SJCRH30 (cell line): ENCODE measurements at regions not wholly inside any gene's neighbourhood (a gene's known extent, or its start where the extent isn't known, plus 50 kb on each side); places are given as distances from the start of the nearest gene placed in this dataset.
"Not testable (repeated sequence)": the region's sequence is repeated elsewhere in the genome, so short reads cannot be mapped to it uniquely, and the experiment has no call there.

Experiments
- DNase-seq, 2 experiments: peaks; one replicate each; pipeline ENCODE4 v3.0.0-alpha.2; 2015 to 2020
- H3K27ac ChIP-seq: fragments of 250-450 bp; sonication (Bioruptor Pico); 2 replicates; pipeline ENCODE4 v1.5.1; 2020; ENCODE audit warnings: mild to moderate bottlenecking, moderate library complexity
- H3K27me3 ChIP-seq: fragments of 250-450 bp; sonication (Bioruptor Pico); 2 replicates; pipeline ENCODE4 v1.5.1; 2020; ENCODE audit warnings: mild to moderate bottlenecking, moderate library complexity
- H3K36me3 ChIP-seq: fragments of 250-450 bp; sonication (Bioruptor Pico); 2 replicates; pipeline ENCODE4 v1.5.1; 2020; ENCODE audit warnings: mild to moderate bottlenecking, moderate library complexity
- H3K4me1 ChIP-seq: fragments of 250-450 bp; sonication (Bioruptor Pico); 2 replicates; pipeline ENCODE4 v1.5.1; 2020; ENCODE audit warnings: mild to moderate bottlenecking, moderate library complexity
- H3K4me3 ChIP-seq: fragments of 250-450 bp; sonication (Bioruptor Pico); 2 replicates; pipeline ENCODE4 v1.5.1; 2020; ENCODE audit warnings: mild to moderate bottlenecking, moderate library complexity
- H3K9me3 ChIP-seq: fragments of 250-450 bp; sonication (Bioruptor Pico); replicated peaks from 2 replicates; pipeline ENCODE4 v1.5.1; 2020; ENCODE audit warnings: mild to moderate bottlenecking, moderate library complexity

DNA sequence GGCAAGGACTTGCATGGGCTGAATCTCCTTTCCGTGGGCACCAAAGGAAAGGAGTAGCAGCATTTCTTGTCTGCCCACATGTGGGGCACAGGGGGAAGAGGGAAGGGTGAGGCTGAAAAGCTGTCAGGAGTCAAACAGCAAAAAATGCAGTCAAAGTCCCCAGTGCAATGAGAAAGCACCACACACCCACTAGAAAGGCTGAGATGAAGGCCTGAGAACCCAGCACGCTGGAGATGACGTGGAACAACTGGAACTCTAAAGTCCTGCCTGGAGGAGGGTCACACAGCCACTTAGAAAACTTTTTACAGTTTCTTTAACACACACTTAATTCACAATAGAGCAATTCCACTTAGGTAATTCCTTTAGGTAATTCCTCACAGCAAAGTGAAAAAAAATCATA is 94.6 kb upstream of the IGFBPL1 start:
- no peaks in the 10 kb centered on the region for H3K27me3 ChIP-seq
- no peaks in the 10 kb centered on the region for H3K36me3 ChIP-seq
- no peak for DNase-seq
- H3K27ac ChIP-seq = no peak overlapping the region
- no peaks in the 10 kb centered on the region for H3K4me1 ChIP-seq
- no peaks in the 10 kb centered on the region for H3K9me3 ChIP-seq
- no peak overlapping the region for H3K4me3 ChIP-seq

DNA sequence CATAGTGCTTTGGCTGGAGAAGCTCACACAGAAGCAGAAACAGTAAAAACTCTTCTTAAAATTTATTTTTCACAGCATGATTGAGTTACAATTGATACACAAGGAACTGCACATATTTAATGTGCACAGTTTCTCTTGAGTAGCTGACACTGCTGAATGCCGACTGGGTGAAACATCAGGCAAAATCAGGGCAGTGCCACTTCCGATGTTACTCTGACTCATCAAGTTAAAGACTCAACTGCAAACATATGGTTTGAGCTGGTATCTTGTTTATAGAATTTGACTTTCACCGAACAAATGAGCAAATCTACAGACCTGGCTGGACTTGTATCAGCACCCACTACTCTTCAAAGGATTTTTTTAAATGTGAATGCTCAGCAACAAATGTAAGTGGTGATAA is 92.0 kb upstream of the IGFBPL1 start:
- not testable (repeated sequence) for H3K27ac ChIP-seq, H3K9me3 ChIP-seq, H3K27me3 ChIP-seq, DNase-seq, H3K36me3 ChIP-seq, H3K4me1 ChIP-seq, H3K4me3 ChIP-seq

DNA sequence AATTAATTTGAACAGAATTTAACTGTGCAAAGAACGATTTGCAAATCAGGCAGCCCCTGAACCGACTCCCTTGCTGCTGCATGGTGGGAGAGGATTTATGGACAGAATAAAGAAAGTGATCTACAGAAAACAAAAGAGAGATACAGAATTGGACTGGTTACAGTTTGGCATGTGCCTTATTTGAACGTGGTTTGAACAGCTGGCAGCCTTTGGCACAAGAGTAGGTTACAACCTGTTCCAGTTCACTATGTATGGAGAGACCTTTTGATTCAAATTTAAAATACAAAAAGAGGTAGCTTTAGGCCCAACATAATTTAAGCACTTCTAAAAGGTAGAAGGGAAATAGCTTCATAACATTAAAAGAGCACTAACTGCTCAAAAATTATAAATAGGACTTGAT is 90.8 kb upstream of the IGFBPL1 start:
- H3K4me1 ChIP-seq, H3K36me3 ChIP-seq: not testable (repeated sequence)

DNA sequence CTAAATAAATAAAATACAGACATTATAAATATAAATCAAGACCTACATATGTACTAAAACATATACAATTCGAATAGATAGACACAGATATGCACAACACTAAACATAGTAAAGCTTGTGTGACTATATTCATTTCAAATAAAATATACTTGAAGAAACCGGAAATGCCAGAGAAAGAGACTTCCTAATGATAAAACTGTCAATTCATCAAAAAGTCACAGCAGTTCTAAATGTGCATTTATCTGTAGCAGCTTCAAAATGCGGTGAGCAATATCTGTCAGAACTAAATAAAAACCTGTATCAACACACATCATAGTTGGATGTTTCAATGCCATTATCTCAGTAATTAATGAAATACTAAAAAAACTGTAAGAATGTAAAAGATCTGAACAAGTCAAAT is 86.1 kb upstream of the IGFBPL1 start:
- H3K27me3 ChIP-seq, H3K4me1 ChIP-seq, H3K36me3 ChIP-seq, H3K4me3 ChIP-seq, H3K9me3 ChIP-seq, DNase-seq, H3K27ac ChIP-seq: not testable (repeated sequence)

More for the DNA sequence above, 90.8 kb upstream of the IGFBPL1 start:
- H3K9me3 ChIP-seq, DNase-seq, H3K27me3 ChIP-seq, H3K27ac ChIP-seq, H3K4me3 ChIP-seq: not testable (repeated sequence)

DNA sequence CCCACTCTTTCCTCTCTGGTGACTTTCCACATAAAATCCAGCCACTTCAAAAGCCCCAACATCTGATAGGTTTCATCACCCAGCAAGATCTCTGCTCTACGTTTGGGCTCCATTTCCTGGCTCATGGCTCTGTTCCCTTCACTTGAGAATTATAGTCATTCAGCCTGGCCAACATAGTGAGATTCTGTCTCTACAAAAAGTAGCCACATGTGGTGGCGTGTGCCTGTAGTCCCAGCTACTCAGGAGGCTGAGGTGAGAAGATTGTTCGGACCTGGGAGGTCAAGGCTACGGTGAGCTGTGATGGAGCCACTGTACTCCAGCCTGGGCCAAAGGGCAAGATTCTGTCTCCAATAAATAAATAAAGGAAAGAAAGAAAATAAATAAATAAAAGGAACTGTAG is 83.3 kb upstream of the IGFBPL1 start:
- no peaks in the 10 kb centered on the region for H3K36me3 ChIP-seq
- no peaks in the 10 kb centered on the region for H3K27me3 ChIP-seq
- H3K4me3 ChIP-seq = no peak overlapping the region
- DNase-seq = no peak
- no peak overlapping the region for H3K27ac ChIP-seq
- H3K4me1 ChIP-seq = no peaks in the 10 kb centered on the region
- no peaks in the 10 kb centered on the region for H3K9me3 ChIP-seq

DNA sequence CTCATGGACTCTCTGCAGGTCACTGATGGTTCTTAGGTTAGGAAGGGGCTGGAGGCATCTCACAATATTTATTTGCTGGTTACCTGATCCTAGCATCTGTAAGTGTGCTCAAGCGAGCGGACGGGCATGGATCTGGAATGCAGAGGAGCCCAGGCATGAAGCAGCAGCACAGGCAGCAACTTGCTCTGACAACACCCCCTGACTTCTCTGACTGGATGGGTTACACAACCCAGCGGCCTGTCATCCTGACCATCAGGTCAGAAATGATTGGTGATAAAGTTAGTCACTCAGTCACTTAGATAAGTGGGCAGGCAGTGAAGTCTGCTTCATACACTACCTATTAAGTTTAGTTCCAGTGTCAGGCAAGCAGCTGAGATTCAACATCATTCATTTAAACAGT is 75.9 kb upstream of the IGFBPL1 start:
- H3K4me3 ChIP-seq, H3K9me3 ChIP-seq, H3K36me3 ChIP-seq, DNase-seq, H3K4me1 ChIP-seq, H3K27me3 ChIP-seq, H3K27ac ChIP-seq: not testable (repeated sequence)

DNA sequence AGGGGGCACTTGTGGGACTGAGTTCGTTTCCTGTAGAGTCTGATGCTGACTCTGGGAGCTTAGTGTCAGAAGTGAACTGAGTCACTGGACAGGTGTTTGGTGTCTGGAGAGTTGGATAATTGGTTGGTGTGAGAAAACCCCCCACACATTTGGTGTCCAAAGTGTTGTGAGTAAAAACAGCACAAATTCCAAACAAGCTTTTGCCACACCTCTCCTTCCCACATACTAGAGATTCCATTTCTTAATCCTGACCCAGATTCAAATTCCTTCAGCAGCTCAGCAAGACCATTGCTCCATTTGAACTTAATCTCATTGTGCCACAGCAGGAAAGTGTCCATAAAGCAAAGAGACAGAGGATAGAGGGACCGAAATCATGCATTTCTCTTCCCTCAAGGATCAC is 74.3 kb upstream of the IGFBPL1 start:
- H3K4me3 ChIP-seq, H3K36me3 ChIP-seq, H3K27ac ChIP-seq, H3K27me3 ChIP-seq, DNase-seq, H3K4me1 ChIP-seq, H3K9me3 ChIP-seq: not testable (repeated sequence)

DNA sequence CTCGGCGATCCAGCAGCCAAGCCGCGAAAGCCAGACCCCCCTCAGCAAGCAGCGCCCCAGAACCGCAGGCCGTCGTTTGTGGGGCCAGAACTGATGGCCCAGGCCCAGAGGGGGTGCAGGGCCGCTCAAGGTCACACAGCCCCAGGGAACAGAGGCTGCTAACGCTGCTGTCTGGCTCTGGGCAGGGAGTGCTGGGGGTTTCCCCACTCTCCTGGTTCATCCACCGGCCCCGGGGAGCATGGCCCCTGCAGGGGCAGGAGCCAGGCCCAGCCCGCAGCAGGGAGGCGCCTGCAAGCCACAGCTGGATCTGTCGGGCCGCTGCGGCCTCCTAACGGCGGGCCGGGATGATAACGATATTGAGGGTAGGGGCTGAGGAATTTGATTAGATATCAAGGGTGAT is 64.8 kb upstream of the IGFBPL1 start:
- Histone ChIP-seq H3K9me3 (no peaks in the 10 kb centered on the region), H3K4me1 (no peaks in the 10 kb centered on the region), H3K27me3 (no peaks in the 10 kb centered on the region), H3K36me3 (no peaks in the 10 kb centered on the region), H3K4me3 (no peak overlapping the region), H3K27ac (no peak overlapping the region)
- DNase-seq = no peak

DNA sequence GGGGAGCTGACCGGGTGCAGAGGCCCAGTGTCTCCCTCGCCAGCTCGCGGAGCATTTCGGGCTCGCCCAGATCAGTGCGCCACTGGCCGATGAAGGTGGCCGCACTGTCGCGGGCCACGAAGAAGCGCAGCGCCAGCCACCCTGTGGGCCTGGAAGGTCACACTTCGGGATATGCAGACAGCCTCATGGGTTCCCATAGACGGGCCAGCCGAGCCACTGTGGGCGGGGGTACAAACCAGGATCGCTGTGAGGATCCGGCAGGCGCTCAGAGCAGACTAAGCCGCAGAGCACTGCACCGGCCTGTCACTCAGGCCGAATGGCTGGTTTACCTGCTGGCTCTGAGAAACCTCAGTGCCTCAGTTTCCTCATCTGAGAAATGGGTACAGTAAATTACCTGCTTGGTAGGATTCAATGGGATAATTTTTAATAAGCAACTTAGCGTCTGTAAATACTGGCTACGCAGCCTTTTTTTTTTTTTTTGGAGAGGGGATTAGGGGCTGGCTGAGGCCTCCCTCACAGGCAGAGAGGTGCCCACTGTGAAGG is 64.0 kb upstream of the IGFBPL1 start:
- no peaks in the 10 kb centered on the region for H3K4me1 ChIP-seq
- H3K36me3 ChIP-seq = no peaks in the 10 kb centered on the region
- H3K4me3 ChIP-seq = no peak overlapping the region
- H3K27me3 ChIP-seq = no peaks in the 10 kb centered on the region
- H3K27ac ChIP-seq = no peak overlapping the region
- no peaks in the 10 kb centered on the region for H3K9me3 ChIP-seq
- DNase-seq = no peak

DNA sequence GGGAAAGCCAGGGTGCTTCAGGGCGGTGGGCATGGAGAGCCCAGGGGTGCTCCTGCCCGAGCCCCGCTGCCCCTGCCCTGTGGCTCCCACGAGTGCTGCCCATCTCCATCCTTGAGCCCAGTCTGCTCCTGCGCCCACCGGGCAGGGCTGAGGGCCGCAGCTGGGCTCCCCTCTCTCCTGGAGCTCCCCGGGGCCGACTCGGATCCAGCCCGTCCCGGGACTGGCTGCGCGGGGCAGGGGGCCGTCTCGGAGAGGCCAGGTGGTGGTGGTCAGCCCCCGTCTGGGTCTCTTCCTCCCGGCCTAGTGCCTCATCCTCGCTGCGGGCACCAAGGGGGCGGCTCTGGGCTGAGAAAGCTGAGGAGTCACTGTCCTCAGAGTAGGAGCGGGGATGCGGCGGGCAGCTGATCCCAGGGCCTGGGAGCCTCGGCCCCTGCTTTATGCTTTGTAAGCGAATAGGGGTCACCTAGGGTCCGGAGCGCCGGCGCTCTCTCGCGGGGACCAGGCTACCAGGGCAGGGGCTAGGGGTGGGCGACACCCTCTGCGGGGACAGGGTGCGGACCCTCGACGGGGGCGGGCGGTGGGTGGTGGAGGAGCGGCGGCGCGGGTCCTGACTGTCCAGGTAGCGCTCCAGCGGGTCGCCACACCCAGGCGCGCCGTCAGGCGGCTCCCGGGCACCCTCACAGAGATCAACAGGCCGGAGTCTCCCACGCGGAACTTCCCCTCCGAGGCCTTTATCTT is 63.3 kb upstream of the IGFBPL1 start:
- H3K4me3 ChIP-seq, H3K9me3 ChIP-seq, H3K36me3 ChIP-seq, DNase-seq, H3K4me1 ChIP-seq, H3K27me3 ChIP-seq, H3K27ac ChIP-seq: not testable (repeated sequence)

DNA sequence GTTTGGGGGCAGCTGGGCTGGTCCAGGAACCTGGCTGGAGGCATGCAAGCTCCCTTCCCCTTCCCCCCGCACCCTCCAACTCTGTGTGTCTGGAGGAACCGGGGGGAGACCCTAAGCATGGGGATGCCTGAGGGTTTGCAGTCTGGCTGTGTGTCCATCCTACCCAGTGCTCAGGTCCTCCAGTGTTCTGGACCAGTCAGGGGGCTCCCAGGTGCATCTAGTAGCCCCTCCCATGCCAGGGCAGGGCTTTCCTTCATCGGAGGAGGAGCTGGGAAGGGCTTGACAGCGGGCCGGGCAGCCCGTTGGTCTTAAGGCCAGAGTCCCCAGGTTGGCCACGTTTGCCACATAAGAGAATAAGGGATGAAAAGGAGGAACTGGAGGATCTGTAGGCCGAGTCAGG is 62.6 kb upstream of the IGFBPL1 start:
- Histone ChIP-seq H3K4me1 (no peaks in the 10 kb centered on the region), H3K27me3 (no peaks in the 10 kb centered on the region), H3K36me3 (no peaks in the 10 kb centered on the region), H3K27ac (no peak overlapping the region), H3K4me3 (no peak overlapping the region), H3K9me3 (no peaks in the 10 kb centered on the region)
- DNase-seq = no peak

DNA sequence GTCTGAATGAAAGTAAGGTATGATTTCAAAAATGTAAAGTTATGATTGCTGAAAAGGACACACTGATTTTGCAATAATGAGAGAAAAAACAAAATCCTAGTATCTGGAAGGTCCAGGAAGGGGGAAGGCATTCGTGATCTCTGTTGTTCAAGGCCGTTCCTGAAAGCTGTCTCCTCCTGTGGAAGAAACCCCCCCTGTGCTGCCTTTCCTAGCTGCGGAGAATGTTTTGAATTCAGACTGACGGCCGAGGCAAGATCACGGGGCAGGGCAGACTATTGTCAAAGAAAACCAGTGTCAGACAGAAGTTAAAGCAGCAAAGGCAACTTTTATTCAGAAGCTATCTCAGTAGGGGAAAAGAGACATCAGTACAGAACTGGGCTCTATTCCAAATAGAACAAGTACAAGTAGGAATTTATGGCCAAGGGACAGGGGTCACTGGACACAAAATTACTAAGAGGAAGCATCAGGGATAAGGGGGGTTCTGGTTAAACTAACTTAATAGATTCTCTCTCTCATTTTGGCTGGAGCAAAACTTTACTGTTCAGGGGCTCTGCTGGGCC is 61.9 kb upstream of the IGFBPL1 start:
- Histone ChIP-seq H3K27ac (no peak overlapping the region), H3K27me3 (no peaks in the 10 kb centered on the region), H3K36me3 (no peaks in the 10 kb centered on the region), H3K4me3 (no peak overlapping the region), H3K9me3 (no peaks in the 10 kb centered on the region), H3K4me1 (no peaks in the 10 kb centered on the region)
- no peak for DNase-seq

DNA sequence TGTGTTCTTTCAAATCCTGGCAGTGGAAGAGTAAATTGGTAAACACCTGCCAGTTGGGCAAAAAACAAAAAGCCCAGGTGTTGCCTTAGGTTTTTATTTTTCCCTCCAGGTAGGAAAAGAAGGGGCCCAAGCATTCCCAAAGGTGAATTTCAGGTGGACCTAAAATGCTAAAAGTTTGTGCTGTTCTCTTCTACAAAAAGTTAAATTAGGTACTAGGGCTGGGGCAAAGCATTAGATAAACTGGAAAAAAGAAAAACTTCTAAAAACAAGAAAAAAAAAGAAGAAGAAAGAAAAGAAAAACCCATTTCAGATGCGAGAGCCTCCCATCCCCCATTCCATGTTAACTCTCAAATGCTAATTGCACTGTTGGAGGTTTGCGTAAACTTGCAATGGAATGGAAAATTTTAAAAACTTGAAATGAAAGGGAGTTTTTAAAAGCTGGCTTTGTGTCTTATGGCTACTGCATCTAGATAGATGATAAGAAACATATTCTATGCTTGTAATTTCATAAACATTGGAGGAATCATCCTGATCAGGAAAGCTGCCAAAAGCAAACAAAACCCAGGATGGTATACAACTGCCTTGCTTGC is 59.9 kb upstream of the IGFBPL1 start:
- H3K36me3 ChIP-seq, H3K4me1 ChIP-seq, H3K27me3 ChIP-seq, H3K4me3 ChIP-seq, H3K27ac ChIP-seq, H3K9me3 ChIP-seq, DNase-seq: not testable (repeated sequence)

DNA sequence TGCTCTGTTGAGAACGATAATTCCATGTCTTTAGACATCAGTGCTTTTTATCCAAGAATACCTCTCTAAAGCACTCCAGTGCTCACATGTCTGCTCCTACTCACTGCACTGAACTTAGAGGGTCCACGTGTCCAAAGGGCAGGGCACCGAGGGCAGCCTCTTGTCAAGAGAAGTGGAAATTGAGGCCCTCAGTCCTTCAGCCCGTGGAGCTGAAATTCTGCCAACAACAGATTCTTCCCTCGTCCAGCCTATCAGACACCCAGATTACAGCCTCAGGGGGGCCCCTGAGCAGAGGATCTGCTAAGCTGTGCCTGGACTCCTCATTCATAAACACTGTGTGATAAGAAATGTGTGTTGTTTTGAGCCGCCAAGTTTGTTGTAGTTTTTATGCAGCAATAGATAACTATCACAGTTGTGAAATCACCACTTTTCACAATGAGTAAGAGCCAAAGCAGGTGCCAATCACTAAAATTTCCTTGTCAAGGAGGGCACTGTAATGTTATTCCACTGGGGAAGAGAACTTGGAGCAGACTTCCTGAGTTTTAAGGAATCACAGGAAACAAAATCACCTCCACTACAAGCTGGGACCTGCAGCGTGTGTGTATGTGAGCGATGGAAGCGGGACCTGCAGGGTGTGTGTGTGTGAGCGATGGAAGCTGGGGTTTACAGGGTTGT is 58.8 kb upstream of the IGFBPL1 start:
- Histone ChIP-seq H3K36me3 (no peaks in the 10 kb centered on the region), H3K4me3 (no peak overlapping the region), H3K4me1 (no peaks in the 10 kb centered on the region), H3K27ac (no peak overlapping the region), H3K9me3 (no peaks in the 10 kb centered on the region), H3K27me3 (no peaks in the 10 kb centered on the region)
- DNase-seq = peak in 1 of 2 experiments; percentile 5

DNA sequence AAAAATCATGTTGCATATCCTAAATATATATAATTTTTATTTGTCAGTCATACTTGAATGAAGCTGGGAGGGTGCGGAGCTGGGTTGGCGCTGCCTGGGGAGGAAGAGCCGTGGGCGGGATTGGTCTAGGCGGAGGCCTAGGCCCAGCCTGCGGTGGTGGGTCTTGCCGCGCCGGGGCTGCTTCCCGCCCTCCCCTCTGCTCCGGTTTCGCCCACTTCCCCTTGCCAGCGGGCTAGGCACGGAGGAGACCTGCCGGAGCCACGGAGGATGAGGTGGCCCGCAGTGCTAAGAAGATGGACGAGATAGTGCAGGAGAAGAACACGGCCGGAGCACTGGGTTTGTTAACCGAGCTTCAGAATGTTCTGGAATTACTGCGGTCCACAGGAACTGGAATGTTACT is 54.0 kb upstream of the IGFBPL1 start:
- Histone ChIP-seq H3K4me1 (no peaks in the 10 kb centered on the region), H3K27me3 (no peaks in the 10 kb centered on the region), H3K4me3 (no peak overlapping the region), H3K9me3 (no peaks in the 10 kb centered on the region), H3K27ac (no peak overlapping the region), H3K36me3 (no peaks in the 10 kb centered on the region)
- no peak for DNase-seq
